Smooth muscle cell (in vitro differentiated cells): ENCODE measurements at regions not wholly inside any gene's neighbourhood (a gene's known extent, or its start where the extent isn't known, plus 50 kb on each side); places are given as distances from the start of the nearest gene placed in this dataset.
A peak's percentile ranks its signal among the peaks of the same experiment; 100 is the strongest.

Experiments used
- DNase-seq: peaks from one replicate; lab custom pipeline; 2025; ENCODE audit not compliant: unreplicated experiment; lab: John Stamatoyannopoulos, UW
- H2AFZ ChIP-seq: fragments of 200-600 bp; sonication (generic); 2 replicates; pipeline ENCODE4 v1.6.0; 2016; ENCODE audit warnings: antibody characterized with exemption, low read depth, mild to moderate bottlenecking
- H3F3A ChIP-seq: fragments of 200-600 bp; sonication (generic); 2 replicates; pipeline ENCODE4 v1.6.0; 2017; ENCODE audit warnings: antibody characterized with exemption, low read depth
- H3K27ac ChIP-seq: fragments of 200-600 bp; sonication (generic); 2 replicates; pipeline ENCODE4 v1.5.1; 2016; ENCODE audit warnings: low read depth, mild to moderate bottlenecking
- H3K27me3 ChIP-seq: fragments of 200-600 bp; sonication (generic); 2 replicates; pipeline ENCODE4 v1.6.1; 2016; ENCODE audit warnings: low read depth, mild to moderate bottlenecking
- H3K36me3 ChIP-seq: fragments of 200-600 bp; sonication (generic); 2 replicates; pipeline ENCODE4 v1.5.1; 2016; ENCODE audit warnings: low read depth
- H3K4me1 ChIP-seq: fragments of 200-600 bp; sonication (generic); 2 replicates; pipeline ENCODE4 v1.5.1; 2016; ENCODE audit warnings: low read depth
- H3K4me2 ChIP-seq: fragments of 200-600 bp; sonication (generic); 2 replicates; pipeline ENCODE4 v1.6.0; 2016; ENCODE audit warnings: mild to moderate bottlenecking
- H3K4me3 ChIP-seq: fragments of 200-600 bp; sonication (generic); 2 replicates; pipeline ENCODE4 v1.5.1; 2016; ENCODE audit warnings: mild to moderate bottlenecking
- H3K79me2 ChIP-seq: fragments of 200-600 bp; sonication (generic); 2 replicates; pipeline ENCODE4 v1.6.0; 2016; ENCODE audit warnings: low read depth, mild to moderate bottlenecking
- H3K9ac ChIP-seq: fragments of 200-600 bp; sonication (generic); 2 replicates; pipeline ENCODE4 v1.6.0; 2016; ENCODE audit warnings: low read depth
- H3K9me3 ChIP-seq: fragments of 200-600 bp; sonication (generic); replicated peaks from 2 replicates; pipeline ENCODE4 v1.5.1; 2016; ENCODE audit warnings: low read depth
- H4K20me1 ChIP-seq: fragments of 200-600 bp; sonication (generic); 2 replicates; pipeline ENCODE4 v1.6.0; 2016; ENCODE audit warnings: low read depth
- CTCF ChIP-seq: fragments of 200-600 bp; sonication (generic); IDR thresholded peaks from 2 replicates; pipeline ENCODE4 v1.5.1; 2017; ENCODE audit warnings: borderline replicate concordance, mild to moderate bottlenecking, antibody characterized with exemption; ENCODE audit not compliant: insufficient read depth, poor library complexity, severe bottlenecking
- WGBS: methylation state at CpG from one replicate; pipeline ENCODE4 v1.1.7; 2016; ENCODE audit warnings: low lambda C conversion rate; 5-methylcytosine and 5-hydroxymethylcytosine counted together

GRCh38 chr4:126794363-126794762 lies 838.4 kb upstream of the INTU start:
- TF ChIP-seq CTCF = no peak
- Histone ChIP-seq H4K20me1 (no peaks in the 10 kb centered on the region), H3K4me1 (no peaks in the 10 kb centered on the region), H2AFZ (no peak overlapping the region), H3K79me2 (no peaks in the 10 kb centered on the region), H3K9me3 (no peaks in the 10 kb centered on the region), H3K4me3 (no peak overlapping the region), H3K27ac (no peak overlapping the region), H3K36me3 (no peaks in the 10 kb centered on the region), H3F3A (peaks cover under 1% of the 10 kb centered on the region), H3K27me3 (no peaks in the 10 kb centered on the region), H3K4me2 (no peak overlapping the region), H3K9ac (no peak overlapping the region)
- WGBS = 30% methylated on average over 2 of the region's 2 CpGs
- no peak for DNase-seq

GRCh38 chr4:126798214-126798613 lies 834.5 kb upstream of the INTU start:
- no peaks in the 10 kb centered on the region for H3K4me1 ChIP-seq
- H3K27ac ChIP-seq = no peak overlapping the region
- H3K9ac ChIP-seq = no peak overlapping the region
- no peaks in the 10 kb centered on the region for H3K79me2 ChIP-seq
- H3K4me2 ChIP-seq = peak overlapping the region; percentile 13
- no peaks in the 10 kb centered on the region for H4K20me1 ChIP-seq
- no peak for DNase-seq
- 29% methylated on average over 1 of the region's 1 CpG for WGBS
- TF ChIP-seq CTCF = no peak
- peak overlapping the region; percentile 39 for H2AFZ ChIP-seq
- no peaks in the 10 kb centered on the region for H3K36me3 ChIP-seq
- H3F3A ChIP-seq = peaks cover 5% of the 10 kb centered on the region
- H3K4me3 ChIP-seq = no peak overlapping the region
- H3K27me3 ChIP-seq = no peaks in the 10 kb centered on the region
- H3K9me3 ChIP-seq = no peaks in the 10 kb centered on the region

- DNase-seq = no peak
- H4K20me1 ChIP-seq = no peaks in the 10 kb centered on the region
- no peaks in the 10 kb centered on the region for H3K4me1 ChIP-seq
- H3K27ac ChIP-seq = peak overlapping the region; percentile 48
- H3K9ac ChIP-seq = no peak overlapping the region
- WGBS = 46% methylated on average over 2 of the region's 2 CpGs
- no peak overlapping the region for H3K4me3 ChIP-seq
- H2AFZ ChIP-seq = no peak overlapping the region
- no peaks in the 10 kb centered on the region for H3K79me2 ChIP-seq
- H3K9me3 ChIP-seq = no peaks in the 10 kb centered on the region
- no peaks in the 10 kb centered on the region for H3K27me3 ChIP-seq
- H3F3A ChIP-seq = peaks cover 5% of the 10 kb centered on the region
- peak overlapping the region; percentile 30 for H3K4me2 ChIP-seq
- H3K36me3 ChIP-seq = no peaks in the 10 kb centered on the region
- TF ChIP-seq CTCF = no peak
Measured at GRCh38 chr4:126799416-126799815, 833.3 kb upstream of the INTU start.

- Histone ChIP-seq H3K9me3 (no peaks in the 10 kb centered on the region), H2AFZ (no peak overlapping the region), H4K20me1 (no peaks in the 10 kb centered on the region), H3K4me2 (peak overlapping the region; percentile 30), H3K79me2 (no peaks in the 10 kb centered on the region), H3K27me3 (no peaks in the 10 kb centered on the region), H3K27ac (peak overlapping the region; percentile 48), H3K36me3 (no peaks in the 10 kb centered on the region), H3F3A (peaks cover 5% of the 10 kb centered on the region), H3K9ac (no peak overlapping the region), H3K4me3 (no peak overlapping the region), H3K4me1 (no peaks in the 10 kb centered on the region)
- DNase-seq = no peak
- 70% methylated on average over 5 of the region's 5 CpGs for WGBS
- TF ChIP-seq CTCF = no peak
Measured at GRCh38 chr4:126799971-126800574, 832.7 kb upstream of the INTU start.
